Left lobe of liver (tissue), 2 donors: ENCODE measurements at regions not wholly inside any gene's neighbourhood (a gene's known extent, or its start where the extent isn't known, plus 50 kb on each side); places are given as distances from the start of the nearest gene placed in this dataset.
A peak's percentile ranks its signal among the peaks of the same experiment; 100 is the strongest.
"Not testable (repeated sequence)": the region's sequence is repeated elsewhere in the genome, so short reads cannot be mapped to it uniquely, and the experiment has no call there.

ENCODE experiments used
- ATAC-seq: fragments of 200-7000 bp; cut with Tn5 transposase; one replicate; pipeline ENCODE4 v1.9.1; 2020; ENCODE audit warnings: mild to moderate bottlenecking, moderate library complexity
- DNase-seq: peaks from one replicate; pipeline ENCODE4 v3.0.0-alpha.2; 2020; ENCODE audit warnings: low spot score
- donor health status: DM: no; HTN: no; CAD: no; lungs with moderate emphysema.
- donor health status: DM: no; HTN: yes; CAD: no.

- DNase-seq: no peak
Measured at GRCh38 chr13:72590091-72590740, 137.2 kb downstream of the MZT1 start.

GRCh38 chr13:72586518-72586917 is 140.9 kb downstream of the MZT1 start:
- DNase-seq (no peak), ATAC-seq (no peak)

More at GRCh38 chr13:72590091-72590740, 137.2 kb downstream of the MZT1 start:
- ATAC-seq: no peak

GRCh38 chr13:72585254-72585653 is 142.2 kb downstream of the MZT1 start:
- peak; percentile 68 for ATAC-seq
- DNase-seq: no peak

GRCh38 chr13:72571191-72571590 is 156.2 kb downstream of the MZT1 start:
- DNase-seq (no peak), ATAC-seq (no peak)

- DNase-seq: no peak
- no peak for ATAC-seq
Measured at GRCh38 chr13:72570019-72570418, 157.4 kb downstream of the MZT1 start.

- DNase-seq (no peak), ATAC-seq (no peak)
Measured at GRCh38 chr13:72567566-72567965, 159.9 kb downstream of the MZT1 start.

GRCh38 chr13:72566526-72566925 is 160.9 kb downstream of the MZT1 start:
- ATAC-seq (no peak), DNase-seq (no peak)

- DNase-seq: no peak
- ATAC-seq: peak; percentile 71
Measured at GRCh38 chr13:72565893-72566292, 161.5 kb downstream of the MZT1 start.

GRCh38 chr13:72562686-72563085 is 164.7 kb downstream of the MZT1 start:
- ATAC-seq (no peak), DNase-seq (no peak)

GRCh38 chr13:72561791-72562190 is 165.6 kb downstream of the MZT1 start:
- ATAC-seq (peak; percentile 83), DNase-seq (peak; percentile 46)

- ATAC-seq: no peak
- no peak for DNase-seq
Measured at GRCh38 chr13:72559716-72560115, 167.7 kb downstream of the MZT1 start.

GRCh38 chr13:72556945-72557344 is 170.5 kb downstream of the MZT1 start:
- DNase-seq (no peak), ATAC-seq (no peak)

GRCh38 chr13:72555601-72556000 is 171.8 kb downstream of the MZT1 start:
- ATAC-seq: no peak
- DNase-seq: no peak

- DNase-seq: no peak
- no peak for ATAC-seq
Measured at GRCh38 chr13:72552731-72553130, 174.7 kb downstream of the MZT1 start.

GRCh38 chr13:72545895-72546294 is 181.5 kb downstream of the MZT1 start:
- ATAC-seq, DNase-seq: not testable (repeated sequence)

GRCh38 chr13:72545030-72545719 is 182.3 kb downstream of the MZT1 start:
- ATAC-seq (no peak), DNase-seq (no peak)

GRCh38 chr13:72544042-72544441 is 183.4 kb downstream of the MZT1 start:
- no peak for ATAC-seq
- no peak for DNase-seq

- ATAC-seq (no peak), DNase-seq (no peak)
Measured at GRCh38 chr13:72542241-72542640, 185.2 kb downstream of the MZT1 start.

- ATAC-seq: no peak
- DNase-seq: no peak
Measured at GRCh38 chr13:72541674-72542073, 185.8 kb downstream of the MZT1 start.

GRCh38 chr13:72540881-72541280 is 186.5 kb downstream of the MZT1 start:
- DNase-seq: no peak
- no peak for ATAC-seq

GRCh38 chr13:72539925-72540324 is 187.5 kb downstream of the MZT1 start:
- DNase-seq: no peak
- no peak for ATAC-seq

GRCh38 chr13:72537782-72538181 is 189.6 kb downstream of the MZT1 start:
- DNase-seq (no peak), ATAC-seq (no peak)

- DNase-seq: no peak
- peak; percentile 45 for ATAC-seq
Measured at GRCh38 chr13:72537395-72537780, 190.0 kb downstream of the MZT1 start.
